GM19035 (cell line): ENCODE measurements at regions not wholly inside any gene's neighbourhood (a gene's known extent, or its start where the extent isn't known, plus 50 kb on each side); places are given as distances from the start of the nearest gene placed in this dataset.
"Not testable (repeated sequence)": the region's sequence is repeated elsewhere in the genome, so short reads cannot be mapped to it uniquely, and the experiment has no call there.

Source experiments
- ATAC-seq: cut with Tn5 transposase; IDR thresholded peaks from one replicate; pipeline ENCODE4 v1.9.1; 2021; ENCODE audit not compliant: unreplicated experiment

- ATAC-seq = no peak
Observed at GRCh38 chr3:163726125-163726524, 1352.2 kb downstream of the SI start.

- ATAC-seq = no peak
Observed at GRCh38 chr3:163722405-163722804, 1355.9 kb downstream of the SI start.

GRCh38 chr3:163721596-163721995, 1356.7 kb downstream of the SI start:
- no peak for ATAC-seq

GRCh38 chr3:163717377-163717776, 1360.9 kb downstream of the SI start:
- no peak for ATAC-seq

GRCh38 chr3:163708428-163708827, 1369.9 kb downstream of the SI start:
- no peak for ATAC-seq

- ATAC-seq = no peak
Observed at GRCh38 chr3:163707659-163708058, 1370.6 kb downstream of the SI start.

- not testable (repeated sequence) for ATAC-seq
Observed at GRCh38 chr3:163698221-163698620, 1380.1 kb downstream of the SI start.

- ATAC-seq = no peak
Observed at GRCh38 chr3:163692494-163692893, 1385.8 kb downstream of the SI start.

GRCh38 chr3:163684651-163685050, 1393.6 kb downstream of the SI start:
- no peak for ATAC-seq

GRCh38 chr3:163672954-163673353, 1405.3 kb downstream of the SI start:
- ATAC-seq = no peak

- no peak for ATAC-seq
Observed at GRCh38 chr3:163671201-163671600, 1407.1 kb downstream of the SI start.

GRCh38 chr3:163664466-163664865, 1413.8 kb downstream of the SI start:
- no peak for ATAC-seq

- no peak for ATAC-seq
Observed at GRCh38 chr3:163657088-163657487, 1421.2 kb downstream of the SI start.

GRCh38 chr3:163655021-163655420, 1423.3 kb downstream of the SI start:
- ATAC-seq = no peak

- ATAC-seq = no peak
Observed at GRCh38 chr3:163644172-163644571, 1434.1 kb downstream of the SI start.

GRCh38 chr3:163632722-163633121, 1445.6 kb downstream of the SI start:
- ATAC-seq = no peak

GRCh38 chr3:163626753-163627152, 1451.5 kb downstream of the SI start:
- ATAC-seq = no peak

- ATAC-seq = no peak
Observed at GRCh38 chr3:163622384-163622783, 1455.9 kb downstream of the SI start.

- no peak for ATAC-seq
Observed at GRCh38 chr3:163614886-163615285, 1463.4 kb downstream of the SI start.

GRCh38 chr3:163605915-163606314, 1472.4 kb downstream of the SI start:
- no peak for ATAC-seq

- ATAC-seq = no peak
Observed at GRCh38 chr3:163601426-163601825, 1476.9 kb downstream of the SI start.

GRCh38 chr3:163587342-163587741, 1491.0 kb downstream of the SI start:
- no peak for ATAC-seq

- ATAC-seq = no peak
Observed at GRCh38 chr3:163582967-163583366, 1495.3 kb downstream of the SI start.

- no peak for ATAC-seq
Observed at GRCh38 chr3:163577271-163577670, 1501.0 kb downstream of the SI start.
